K562 (cell line): ENCODE measurements at regions not wholly inside any gene's neighbourhood (a gene's known extent, or its start where the extent isn't known, plus 50 kb on each side); places are given as distances from the start of the nearest gene placed in this dataset.

Source experiments
- NFATC3 ChIP-seq: fragments of 450-650 bp; IDR thresholded peaks from 2 replicates; pipeline ENCODE4 v1.6.1; 2017; ENCODE audit warnings: mild to moderate bottlenecking
- POLR2A ChIP-seq: fragments of 450-650 bp; conservative IDR thresholded peaks from 2 replicates; pipeline ENCODE4 v1.6.1; 2016

DNA sequence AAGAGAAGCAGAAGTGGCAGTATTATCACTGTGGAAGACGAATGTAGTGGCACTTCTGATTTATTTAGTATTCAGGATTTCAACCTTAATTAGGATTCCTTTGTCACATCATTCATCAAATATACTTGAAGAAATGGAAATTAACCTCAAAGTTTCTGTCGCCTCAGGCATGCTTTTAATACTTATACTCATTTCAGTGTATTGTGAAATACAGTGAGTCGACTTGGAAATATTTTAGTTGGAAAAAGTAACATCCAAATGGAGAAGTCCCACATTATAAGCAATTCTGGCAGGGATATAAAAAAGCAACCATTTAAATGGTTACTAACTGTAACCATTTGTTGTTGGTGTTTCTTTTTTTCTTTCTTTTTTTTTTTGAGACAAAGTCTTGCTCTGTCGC, 648.8 kb downstream of the ARL4A start:
- TF ChIP-seq NFATC3 (no peak), POLR2A (no peak)
